Fibroblast of lung (primary cell): ENCODE measurements at regions not wholly inside any gene's neighbourhood (a gene's known extent, or its start where the extent isn't known, plus 50 kb on each side); places are given as distances from the start of the nearest gene placed in this dataset.

Experiments used
- DNase-seq, 2 donors: peaks; one replicate each; pipeline versions ENCODE4 v3.0.0 to v3.0.0-alpha.2; 2010; ENCODE audit warnings: low read depth in 2 of 2
- H2AFZ ChIP-seq: 2 replicates; pipeline ENCODE4 v1.5.1; 2012; ENCODE audit warnings: low read length, control low read depth, inconsistent platforms
- H3K27ac ChIP-seq: 2 replicates; pipeline ENCODE4 v1.5.1; 2011; ENCODE audit warnings: low read length, control low read depth; ENCODE audit not compliant: insufficient read depth
- H3K27me3 ChIP-seq: 2 replicates; pipeline ENCODE4 v1.5.1; 2011; ENCODE audit warnings: mild to moderate bottlenecking, low read length; ENCODE audit not compliant: control insufficient read depth, insufficient read depth
- H3K36me3 ChIP-seq: 2 replicates; pipeline ENCODE4 v1.5.1; 2011; ENCODE audit warnings: low read length; ENCODE audit not compliant: control insufficient read depth, insufficient read depth
- H3K4me1 ChIP-seq: 2 replicates; pipeline ENCODE4 v1.5.1; 2011; ENCODE audit warnings: low read length; ENCODE audit not compliant: control insufficient read depth, insufficient read depth; ENCODE audit errors: extremely low read depth
- H3K4me2 ChIP-seq: 2 replicates; pipeline ENCODE4 v1.5.1; 2011; ENCODE audit warnings: low read length, control low read depth; ENCODE audit not compliant: insufficient read depth; ENCODE audit errors: extremely low read depth
- H3K4me3 ChIP-seq, 4 experiments: fragments of 200-600 bp in 1 of 4; sonication (generic) in 1 of 4; replicated peaks in 1 of 4; 2 replicates each; pipeline ENCODE4 v1.5.1; 2011 to 2016; ENCODE audit warnings: low read length in 4 of 4, low read depth in 3 of 4, mild to moderate bottlenecking in 3 of 4, control low read depth in 2 of 4, inconsistent platforms in 1 of 4, mixed read lengths in 1 of 4; ENCODE audit not compliant: insufficient read depth in 1 of 4; ENCODE audit errors: control extremely low read depth in 1 of 4
- H3K79me2 ChIP-seq: 2 replicates; pipeline ENCODE4 v1.5.1; 2012; ENCODE audit warnings: mild to moderate bottlenecking, low read length, inconsistent platforms; ENCODE audit not compliant: control insufficient read depth, insufficient read depth
- H3K9ac ChIP-seq: 2 replicates; pipeline ENCODE4 v1.5.1; 2011; ENCODE audit warnings: mild to moderate bottlenecking, low read length, control low read depth; ENCODE audit not compliant: insufficient read depth
- H3K9me3 ChIP-seq: 2 replicates; pipeline ENCODE4 v1.5.1; 2012; ENCODE audit warnings: low read depth, low read length; ENCODE audit not compliant: control insufficient read depth, insufficient read depth
- H4K20me1 ChIP-seq: 2 replicates; pipeline ENCODE4 v1.5.1; 2011; ENCODE audit warnings: low read length; ENCODE audit not compliant: control insufficient read depth, insufficient read depth; ENCODE audit errors: extremely low read depth
- EZH2 ChIP-seq: IDR thresholded peaks from 2 replicates; pipeline ENCODE4 v1.5.1; 2012; ENCODE audit warnings: low read length, control low read depth, mild to moderate bottlenecking; ENCODE audit errors: missing control alignments
- TF ChIP-seq, protein P1 (sequence below), 2 donors: IDR thresholded peaks in 1 of 2; conservative IDR thresholded peaks in 1 of 2; 1 replicate in 1 of 2; 2 replicates in 1 of 2; pipeline ENCODE4 v1.5.1; 2011 to 2012; ENCODE audit warnings: low read length in 2 of 2, control low read depth in 1 of 2, inconsistent platforms in 1 of 2, low read depth in 1 of 2, mild to moderate bottlenecking in 1 of 2

DNA sequence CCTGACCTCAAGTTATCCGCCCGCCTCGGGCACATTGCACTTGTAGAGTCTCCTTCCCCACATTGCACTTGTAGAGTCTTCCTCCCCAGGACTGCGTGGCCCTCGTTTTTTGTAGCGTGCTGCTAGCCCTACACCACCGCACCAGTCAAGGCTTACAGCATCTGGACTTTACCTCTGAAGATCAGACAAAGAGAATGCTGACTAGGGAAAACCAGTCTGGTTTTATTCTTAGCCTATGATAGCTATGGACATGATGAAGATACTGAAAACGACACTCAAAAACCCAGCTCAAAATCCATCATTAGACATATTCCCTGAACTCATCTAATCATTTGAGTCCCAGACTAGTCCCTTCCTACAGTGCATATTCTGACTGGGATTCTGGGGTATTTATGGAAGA, 71.9 kb upstream of the AKR1E2 start:
- no peaks in the 10 kb centered on the region for H4K20me1 ChIP-seq
- H3K4me2 ChIP-seq, result no peak overlapping the region
- H3K9ac ChIP-seq, result no peak overlapping the region
- TF ChIP-seq, protein P1, sequence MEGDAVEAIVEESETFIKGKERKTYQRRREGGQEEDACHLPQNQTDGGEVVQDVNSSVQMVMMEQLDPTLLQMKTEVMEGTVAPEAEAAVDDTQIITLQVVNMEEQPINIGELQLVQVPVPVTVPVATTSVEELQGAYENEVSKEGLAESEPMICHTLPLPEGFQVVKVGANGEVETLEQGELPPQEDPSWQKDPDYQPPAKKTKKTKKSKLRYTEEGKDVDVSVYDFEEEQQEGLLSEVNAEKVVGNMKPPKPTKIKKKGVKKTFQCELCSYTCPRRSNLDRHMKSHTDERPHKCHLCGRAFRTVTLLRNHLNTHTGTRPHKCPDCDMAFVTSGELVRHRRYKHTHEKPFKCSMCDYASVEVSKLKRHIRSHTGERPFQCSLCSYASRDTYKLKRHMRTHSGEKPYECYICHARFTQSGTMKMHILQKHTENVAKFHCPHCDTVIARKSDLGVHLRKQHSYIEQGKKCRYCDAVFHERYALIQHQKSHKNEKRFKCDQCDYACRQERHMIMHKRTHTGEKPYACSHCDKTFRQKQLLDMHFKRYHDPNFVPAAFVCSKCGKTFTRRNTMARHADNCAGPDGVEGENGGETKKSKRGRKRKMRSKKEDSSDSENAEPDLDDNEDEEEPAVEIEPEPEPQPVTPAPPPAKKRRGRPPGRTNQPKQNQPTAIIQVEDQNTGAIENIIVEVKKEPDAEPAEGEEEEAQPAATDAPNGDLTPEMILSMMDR (conservative IDR thresholded peaks at IDR 0.05 in 1 of 2, IDR thresholded peaks at IDR 0.05 in 1 of 2; ENCODE audit: low read depth in 1 of 2, low read length in 2 of 2), result no peak
- no peak for TF ChIP-seq EZH2
- DNase-seq, result no peak
- no peaks in the 10 kb centered on the region for H3K9me3 ChIP-seq
- no peak overlapping the region for H2AFZ ChIP-seq
- H3K4me1 ChIP-seq, result no peaks in the 10 kb centered on the region
- H3K36me3 ChIP-seq, result no peaks in the 10 kb centered on the region
- H3K79me2 ChIP-seq, result no peaks in the 10 kb centered on the region
- H3K4me3 ChIP-seq, result no peak overlapping the region
- H3K27me3 ChIP-seq, result no peaks in the 10 kb centered on the region
- no peak overlapping the region for H3K27ac ChIP-seq

DNA sequence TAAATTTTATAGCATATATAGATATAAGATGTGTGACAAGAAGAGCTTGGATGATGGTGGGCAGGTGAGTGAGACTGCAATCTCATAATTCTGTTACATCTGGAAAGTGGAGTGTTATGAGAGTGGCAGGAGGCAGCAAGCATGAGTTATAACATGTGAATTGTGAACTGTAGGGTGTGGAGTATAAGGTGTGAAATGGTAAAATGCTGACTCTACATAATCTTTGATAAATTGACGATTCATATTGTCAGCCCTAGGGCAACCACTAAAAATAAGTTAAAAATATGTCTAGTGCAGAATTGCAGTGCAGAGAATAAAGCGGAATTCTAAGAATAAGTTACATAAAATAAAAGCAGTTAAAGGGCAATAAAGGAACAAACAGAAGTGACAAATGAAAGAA, 74.8 kb upstream of the AKR1E2 start:
- Histone ChIP-seq H4K20me1 (no peaks in the 10 kb centered on the region), H3K36me3 (no peaks in the 10 kb centered on the region), H3K4me1 (no peaks in the 10 kb centered on the region), H3K27me3 (no peaks in the 10 kb centered on the region), H3K4me2 (no peak overlapping the region), H3K9me3 (no peaks in the 10 kb centered on the region), H3K4me3 (no peak overlapping the region), H3K79me2 (no peaks in the 10 kb centered on the region), H2AFZ (no peak overlapping the region), H3K27ac (no peak overlapping the region), H3K9ac (no peak overlapping the region)
- TF ChIP-seq, protein P1 (conservative IDR thresholded peaks at IDR 0.05 in 1 of 2, IDR thresholded peaks at IDR 0.05 in 1 of 2; ENCODE audit: low read depth in 1 of 2, low read length in 2 of 2), result no peak
- no peak for TF ChIP-seq EZH2
- DNase-seq, result no peak

DNA sequence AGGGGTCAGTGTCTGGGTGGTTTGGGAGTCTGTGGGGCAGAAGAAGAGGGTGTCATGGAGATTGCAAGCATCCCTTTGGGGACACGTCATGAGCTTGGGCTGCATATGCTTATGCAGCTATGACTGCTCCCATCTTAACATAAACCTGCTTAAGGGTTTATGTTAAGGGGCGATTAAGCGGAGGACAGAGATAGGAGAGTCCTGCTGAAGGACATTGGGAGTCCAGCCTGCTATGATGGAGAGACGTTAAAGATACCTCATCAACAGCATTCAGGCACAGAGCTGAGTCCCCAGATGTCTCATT, 76.8 kb upstream of the AKR1E2 start:
- Histone ChIP-seq H3K4me2 (no peak overlapping the region), H3K27ac (no peak overlapping the region), H3K4me3 (no peak overlapping the region), H3K79me2 (no peaks in the 10 kb centered on the region), H2AFZ (no peak overlapping the region), H3K27me3 (no peaks in the 10 kb centered on the region), H3K9ac (no peak overlapping the region), H3K36me3 (no peaks in the 10 kb centered on the region), H4K20me1 (no peaks in the 10 kb centered on the region), H3K4me1 (no peaks in the 10 kb centered on the region), H3K9me3 (no peaks in the 10 kb centered on the region)
- TF ChIP-seq, protein P1 (conservative IDR thresholded peaks at IDR 0.05 in 1 of 2, IDR thresholded peaks at IDR 0.05 in 1 of 2; ENCODE audit: low read depth in 1 of 2, low read length in 2 of 2), result no peak
- no peak for TF ChIP-seq EZH2
- DNase-seq, result no peak
